Keratinocyte (primary cell): ENCODE measurements at regions not wholly inside any gene's neighbourhood (a gene's known extent, or its start where the extent isn't known, plus 50 kb on each side); places are given as distances from the start of the nearest gene placed in this dataset.

ENCODE experiments used
- DNase-seq: peaks from one replicate; pipeline ENCODE4 v3.0.0-alpha.2; 2011; ENCODE audit warnings: low read depth, missing footprints, low spot score
- FAIRE-seq: peaks from 2 replicates; lab custom pipeline; 2011; peaks lifted over from hg19 to GRCh38; lab: Jason Lieb, UNC
- H2AFZ ChIP-seq: 2 replicates; pipeline ENCODE4 v1.6.0; 2012; ENCODE audit warnings: low read length, control low read depth, inconsistent platforms; ENCODE audit not compliant: control insufficient read depth
- H3K27ac ChIP-seq: 2 replicates; pipeline ENCODE4 v1.5.1; 2011; ENCODE audit warnings: low read length; ENCODE audit not compliant: control insufficient read depth, insufficient read depth
- H3K27me3 ChIP-seq: 3 replicates; pipeline ENCODE4 v1.6.0; 2011; ENCODE audit warnings: low read length; ENCODE audit not compliant: control insufficient read depth, insufficient read depth; ENCODE audit errors: extremely low read depth
- H3K36me3 ChIP-seq, 2 experiments: 2 replicates in 1 of 2; 3 replicates in 1 of 2; pipeline ENCODE4 v1.5.1; 2011; ENCODE audit warnings: low read length in 2 of 2, mild to moderate bottlenecking in 1 of 2; ENCODE audit not compliant: control insufficient read depth in 2 of 2, insufficient read depth in 2 of 2; ENCODE audit errors: extremely low read depth in 1 of 2
- H3K4me1 ChIP-seq: 3 replicates; pipeline ENCODE4 v1.5.1; 2011; ENCODE audit warnings: low read length; ENCODE audit not compliant: control insufficient read depth, insufficient read depth; ENCODE audit errors: extremely low read depth
- H3K4me2 ChIP-seq: 3 replicates; pipeline ENCODE4 v1.6.0; 2011; ENCODE audit warnings: low read depth, low read length; ENCODE audit not compliant: control insufficient read depth, insufficient read depth; ENCODE audit errors: extremely low read depth
- H3K4me3 ChIP-seq, 3 experiments: fragments of 200-600 bp in 1 of 3; sonication (generic) in 1 of 3; 2 replicates in 2 of 3; 3 replicates in 1 of 3; pipeline ENCODE4 v1.5.1; 2011 to 2016; ENCODE audit warnings: low read length in 3 of 3, mild to moderate bottlenecking in 3 of 3, control low read depth in 2 of 3, inconsistent platforms in 1 of 3, low read depth in 1 of 3, mixed read lengths in 1 of 3, mixed run types in 1 of 3, moderate library complexity in 1 of 3; ENCODE audit not compliant: control insufficient read depth in 2 of 3, insufficient read depth in 2 of 3; ENCODE audit errors: extremely low read depth in 1 of 3
- H3K79me2 ChIP-seq: 2 replicates; pipeline ENCODE4 v1.6.0; 2012; ENCODE audit warnings: low read length; ENCODE audit not compliant: control insufficient read depth, insufficient read depth
- H3K9ac ChIP-seq: 3 replicates; pipeline ENCODE4 v1.6.0; 2011; ENCODE audit warnings: low read length; ENCODE audit not compliant: control insufficient read depth, insufficient read depth; ENCODE audit errors: extremely low read depth
- H3K9me1 ChIP-seq: 3 replicates; pipeline ENCODE4 v1.6.0; 2011; ENCODE audit warnings: low read length; ENCODE audit not compliant: control insufficient read depth, insufficient read depth; ENCODE audit errors: extremely low read depth
- H3K9me3 ChIP-seq: 2 replicates; pipeline ENCODE4 v1.5.1; 2012; ENCODE audit warnings: low read depth, low read length; ENCODE audit not compliant: control insufficient read depth
- H4K20me1 ChIP-seq: 3 replicates; pipeline ENCODE4 v1.6.0; 2011; ENCODE audit warnings: low read length; ENCODE audit not compliant: control insufficient read depth, insufficient read depth; ENCODE audit errors: extremely low read depth
- EZH2 ChIP-seq: IDR thresholded peaks from one replicate; pipeline ENCODE4 v1.6.1; 2012; ENCODE audit warnings: inconsistent platforms, mild to moderate bottlenecking, low read length, moderate library complexity
- dilution Hi-C: fragments of 300-500 bp; cut with MboI; formaldehyde crosslinking; loops from one replicate; pipeline ENCODE4 v1.7.0; 2020; ENCODE audit warnings: low sequenced_read_pairs; ENCODE audit not compliant: extremely low pct_ligation_motif_present
- TF ChIP-seq, protein P1 (sequence below), 3 experiments: IDR thresholded peaks in 1 of 3; conservative IDR thresholded peaks in 1 of 3; optimal IDR thresholded peaks in 1 of 3; 2 replicates in 2 of 3; 3 replicates in 1 of 3; pipeline versions ENCODE3 to v1.5.1; 2011; ENCODE audit warnings: low read length in 3 of 3, mild to moderate bottlenecking in 3 of 3, moderate library complexity in 2 of 3, control low read depth in 1 of 3, inconsistent platforms in 1 of 3; ENCODE audit not compliant: insufficient read depth in 2 of 3; ENCODE audit errors: extremely low read depth in 1 of 3

DNA sequence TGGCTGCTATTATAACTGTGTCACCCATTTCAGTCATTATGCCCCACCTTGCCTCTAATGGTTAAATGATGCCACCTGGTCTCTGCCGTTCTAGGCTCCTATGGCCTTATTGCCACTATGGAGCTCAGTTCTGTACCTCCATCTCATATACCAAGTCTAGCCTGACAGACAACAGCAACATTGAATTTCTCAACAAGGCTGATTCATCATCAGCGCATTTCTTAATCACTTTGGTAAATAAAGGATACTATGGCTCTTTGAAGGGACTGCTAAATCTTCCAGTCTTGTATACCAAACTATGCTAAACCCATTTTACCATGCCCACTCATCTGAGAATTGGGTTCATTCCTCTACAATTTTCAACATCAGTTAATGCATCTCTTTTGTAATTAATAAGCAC is 784.5 kb upstream of the CELF4 start:
- H3K27me3 ChIP-seq, result no peaks in the 10 kb centered on the region
- no peak overlapping the region for H3K9ac ChIP-seq
- H3K79me2 ChIP-seq, result no peaks in the 10 kb centered on the region
- FAIRE-seq (no peak), DNase-seq (no peak)
- no peaks in the 10 kb centered on the region for H4K20me1 ChIP-seq
- TF ChIP-seq, protein P1, sequence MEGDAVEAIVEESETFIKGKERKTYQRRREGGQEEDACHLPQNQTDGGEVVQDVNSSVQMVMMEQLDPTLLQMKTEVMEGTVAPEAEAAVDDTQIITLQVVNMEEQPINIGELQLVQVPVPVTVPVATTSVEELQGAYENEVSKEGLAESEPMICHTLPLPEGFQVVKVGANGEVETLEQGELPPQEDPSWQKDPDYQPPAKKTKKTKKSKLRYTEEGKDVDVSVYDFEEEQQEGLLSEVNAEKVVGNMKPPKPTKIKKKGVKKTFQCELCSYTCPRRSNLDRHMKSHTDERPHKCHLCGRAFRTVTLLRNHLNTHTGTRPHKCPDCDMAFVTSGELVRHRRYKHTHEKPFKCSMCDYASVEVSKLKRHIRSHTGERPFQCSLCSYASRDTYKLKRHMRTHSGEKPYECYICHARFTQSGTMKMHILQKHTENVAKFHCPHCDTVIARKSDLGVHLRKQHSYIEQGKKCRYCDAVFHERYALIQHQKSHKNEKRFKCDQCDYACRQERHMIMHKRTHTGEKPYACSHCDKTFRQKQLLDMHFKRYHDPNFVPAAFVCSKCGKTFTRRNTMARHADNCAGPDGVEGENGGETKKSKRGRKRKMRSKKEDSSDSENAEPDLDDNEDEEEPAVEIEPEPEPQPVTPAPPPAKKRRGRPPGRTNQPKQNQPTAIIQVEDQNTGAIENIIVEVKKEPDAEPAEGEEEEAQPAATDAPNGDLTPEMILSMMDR (optimal IDR thresholded peaks at IDR 0.05 in 1 of 3, IDR thresholded peaks at IDR 0.05 in 1 of 3, conservative IDR thresholded peaks at IDR 0.05 in 1 of 3; ENCODE audit: extremely low read depth in 1 of 3, insufficient read depth in 2 of 3, low read length in 3 of 3), result no peak
- no peak for TF ChIP-seq EZH2
- H3K27ac ChIP-seq, result no peak overlapping the region
- no peak overlapping the region for H2AFZ ChIP-seq
- no peaks in the 10 kb centered on the region for H3K9me1 ChIP-seq
- H3K9me3 ChIP-seq, result no peaks in the 10 kb centered on the region
- dilution Hi-C loops, result no loop called here
- no peak overlapping the region for H3K4me3 ChIP-seq
- H3K4me2 ChIP-seq, result no peak overlapping the region
- no peaks in the 10 kb centered on the region for H3K4me1 ChIP-seq
- H3K36me3 ChIP-seq, result no peaks in the 10 kb centered on the region

DNA sequence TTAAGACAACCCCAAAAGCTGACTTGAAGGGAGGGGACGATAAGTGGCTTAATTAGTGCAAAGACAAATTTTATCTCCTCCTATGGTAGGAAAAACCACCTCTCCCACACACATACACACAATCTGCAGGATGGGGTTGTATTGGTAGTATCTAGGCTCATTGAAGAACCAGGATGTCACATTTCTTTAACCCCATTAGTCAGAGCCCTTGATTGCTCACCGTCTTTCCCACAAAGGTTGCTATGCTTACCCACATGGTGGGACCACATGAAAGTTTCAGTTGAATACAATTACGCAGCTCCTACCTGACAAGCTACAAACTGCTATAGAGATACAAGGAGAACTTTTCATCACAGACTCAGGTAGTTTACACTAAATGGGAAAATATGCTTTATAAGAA is 765.0 kb upstream of the CELF4 start:
- H3K4me1 ChIP-seq, result no peaks in the 10 kb centered on the region
- dilution Hi-C loops, result no loop called here

More for the DNA sequence above, 765.0 kb upstream of the CELF4 start:
- Histone ChIP-seq H3K9me3 (no peaks in the 10 kb centered on the region), H3K36me3 (no peaks in the 10 kb centered on the region), H3K27ac (no peak overlapping the region), H4K20me1 (no peaks in the 10 kb centered on the region), H3K9ac (no peak overlapping the region), H3K4me2 (no peak overlapping the region), H3K27me3 (no peaks in the 10 kb centered on the region), H2AFZ (no peak overlapping the region), H3K4me3 (no peak overlapping the region), H3K79me2 (no peaks in the 10 kb centered on the region), H3K9me1 (no peaks in the 10 kb centered on the region)
- DNase-seq (no peak), FAIRE-seq (no peak)
- TF ChIP-seq EZH2, result no peak
- TF ChIP-seq, protein P1 (optimal IDR thresholded peaks at IDR 0.05 in 1 of 3, IDR thresholded peaks at IDR 0.05 in 1 of 3, conservative IDR thresholded peaks at IDR 0.05 in 1 of 3; ENCODE audit: extremely low read depth in 1 of 3, insufficient read depth in 2 of 3, low read length in 3 of 3), result no peak
